H1 (cell line): ENCODE measurements at regions not wholly inside any gene's neighbourhood (a gene's known extent, or its start where the extent isn't known, plus 50 kb on each side); places are given as distances from the start of the nearest gene placed in this dataset.

ENCODE experiments used
- CREB1 ChIP-seq: IDR thresholded peaks from 2 replicates; pipeline ENCODE4 v1.6.1; 2012; ENCODE audit warnings: inconsistent platforms
- HDAC2 ChIP-seq, 2 experiments: fragments of 300-600 bp in 1 of 2; sonication (generic) in 1 of 2; IDR thresholded peaks; 2 replicates each; pipeline ENCODE4 v1.6.1; 2011 to 2012; ENCODE audit warnings: low read depth in 2 of 2, low read length in 2 of 2, mild to moderate bottlenecking in 2 of 2, moderate library complexity in 2 of 2, borderline replicate concordance in 1 of 2, inconsistent platforms in 1 of 2
- KDM1A ChIP-seq: fragments of 200-600, 300-600 bp; sonication (generic); IDR thresholded peaks from 2 replicates; pipeline ENCODE4 v1.7.1; 2016; ENCODE audit warnings: mild to moderate bottlenecking, low read length, borderline replicate concordance
- TCF12 ChIP-seq: IDR thresholded peaks from 2 replicates; pipeline ENCODE4 v1.6.1; 2011; ENCODE audit warnings: low read depth, mild to moderate bottlenecking, low read length
- TF ChIP-seq, protein P1 (sequence below): IDR thresholded peaks from 2 replicates; pipeline ENCODE4 v1.6.1; 2011; ENCODE audit warnings: low read depth, mild to moderate bottlenecking, low read length; ENCODE audit not compliant: insufficient read depth

DNA sequence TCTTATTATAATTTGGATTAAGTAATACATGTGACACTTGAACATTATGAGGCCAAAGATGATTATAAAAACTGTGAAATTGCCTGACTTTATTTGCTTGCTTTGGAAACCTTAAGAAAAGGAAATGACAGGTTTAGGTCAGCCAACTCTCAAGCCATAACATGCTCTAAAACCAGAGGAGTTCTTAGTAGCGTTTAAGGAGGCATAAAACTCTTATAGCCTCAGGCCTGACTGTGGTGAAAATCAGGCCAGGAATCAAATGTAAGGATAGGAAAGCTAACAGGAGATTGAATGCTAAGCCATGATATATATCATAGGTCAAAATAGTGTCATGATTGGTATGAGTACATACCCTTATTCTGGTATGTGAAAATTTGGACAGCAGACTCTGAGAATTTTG, 1142.4 kb upstream of the MIR17HG start:
- TF ChIP-seq TCF12 (no peak), HDAC2 (IDR thresholded peaks at IDR 0.05; ENCODE audit: borderline replicate concordance in 1 of 2, low read depth in 2 of 2, low read length in 2 of 2) (no peak), CREB1 (no peak), KDM1A (no peak)
- TF ChIP-seq, protein P1, sequence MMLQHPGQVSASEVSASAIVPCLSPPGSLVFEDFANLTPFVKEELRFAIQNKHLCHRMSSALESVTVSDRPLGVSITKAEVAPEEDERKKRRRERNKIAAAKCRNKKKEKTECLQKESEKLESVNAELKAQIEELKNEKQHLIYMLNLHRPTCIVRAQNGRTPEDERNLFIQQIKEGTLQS: no peak
